ENCODE measurements at regions not wholly inside any gene's neighbourhood (a gene's known extent, or its start where the extent isn't known, plus 50 kb on each side); places are given as distances from the start of the nearest gene placed in this dataset.

DNA sequence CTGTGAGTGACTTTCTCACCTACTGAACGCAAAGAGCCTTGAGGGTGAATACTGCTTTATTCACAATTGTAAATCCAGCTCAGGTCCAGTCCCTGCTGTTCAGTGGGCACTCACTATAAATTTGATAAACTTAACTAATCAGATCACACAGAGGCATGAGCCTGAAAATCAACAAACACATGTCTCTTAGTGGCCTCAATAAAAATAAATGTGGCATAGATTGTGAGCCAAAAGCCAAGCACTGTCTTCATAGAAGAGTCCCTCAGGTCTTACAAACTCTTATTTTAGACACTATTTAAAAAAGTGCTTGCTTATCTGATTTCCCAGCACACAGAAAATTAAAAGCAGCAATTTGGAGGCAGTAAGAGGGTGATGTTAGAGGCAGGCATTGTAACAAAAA, 957.7 kb downstream of the SLITRK5 start:
- Histone ChIP-seq H3K9me3 (no peaks in the 10 kb centered on the region), H3K4me1 (ENCODE audit: low read depth) (no peaks in the 10 kb centered on the region), H3K4me3 (no peak overlapping the region), H3K36me3 (ENCODE audit: low read depth) (no peaks in the 10 kb centered on the region)
- TF ChIP-seq, protein P1, sequence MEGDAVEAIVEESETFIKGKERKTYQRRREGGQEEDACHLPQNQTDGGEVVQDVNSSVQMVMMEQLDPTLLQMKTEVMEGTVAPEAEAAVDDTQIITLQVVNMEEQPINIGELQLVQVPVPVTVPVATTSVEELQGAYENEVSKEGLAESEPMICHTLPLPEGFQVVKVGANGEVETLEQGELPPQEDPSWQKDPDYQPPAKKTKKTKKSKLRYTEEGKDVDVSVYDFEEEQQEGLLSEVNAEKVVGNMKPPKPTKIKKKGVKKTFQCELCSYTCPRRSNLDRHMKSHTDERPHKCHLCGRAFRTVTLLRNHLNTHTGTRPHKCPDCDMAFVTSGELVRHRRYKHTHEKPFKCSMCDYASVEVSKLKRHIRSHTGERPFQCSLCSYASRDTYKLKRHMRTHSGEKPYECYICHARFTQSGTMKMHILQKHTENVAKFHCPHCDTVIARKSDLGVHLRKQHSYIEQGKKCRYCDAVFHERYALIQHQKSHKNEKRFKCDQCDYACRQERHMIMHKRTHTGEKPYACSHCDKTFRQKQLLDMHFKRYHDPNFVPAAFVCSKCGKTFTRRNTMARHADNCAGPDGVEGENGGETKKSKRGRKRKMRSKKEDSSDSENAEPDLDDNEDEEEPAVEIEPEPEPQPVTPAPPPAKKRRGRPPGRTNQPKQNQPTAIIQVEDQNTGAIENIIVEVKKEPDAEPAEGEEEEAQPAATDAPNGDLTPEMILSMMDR (IDR thresholded peaks at IDR 0.05), result no peak
- DNase-seq, result no peak
- ATAC-seq, result no peak
- intact Hi-C loops (cut with DNase I, micrococcal nuclease), result no loop called here

DNA sequence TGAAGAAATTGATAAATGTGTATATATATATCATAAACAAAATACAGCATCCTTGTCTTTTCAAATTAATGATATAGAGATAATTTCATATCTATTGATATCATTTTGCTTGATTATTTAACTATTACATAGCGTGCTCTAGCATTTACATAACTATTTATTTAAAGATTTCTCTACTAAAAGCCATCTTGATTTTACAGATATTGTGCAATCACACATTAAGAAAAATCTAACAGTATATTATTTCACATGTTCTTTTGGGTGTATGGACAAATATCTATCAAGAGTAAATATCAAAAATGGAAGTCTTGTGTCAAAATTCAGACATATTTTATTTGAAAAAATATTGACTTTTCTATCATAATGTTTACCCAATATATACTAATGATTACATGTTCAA, 966.8 kb downstream of the SLITRK5 start:
- Histone ChIP-seq H3K9me3 (no peaks in the 10 kb centered on the region), H3K36me3 (ENCODE audit: low read depth) (no peaks in the 10 kb centered on the region), H3K4me3 (no peak overlapping the region), H3K4me1 (ENCODE audit: low read depth) (no peaks in the 10 kb centered on the region)
- intact Hi-C loops (cut with DNase I, micrococcal nuclease), result no loop called here
- TF ChIP-seq, protein P1 (IDR thresholded peaks at IDR 0.05), result no peak
- ATAC-seq (no peak), DNase-seq (no peak)

DNA sequence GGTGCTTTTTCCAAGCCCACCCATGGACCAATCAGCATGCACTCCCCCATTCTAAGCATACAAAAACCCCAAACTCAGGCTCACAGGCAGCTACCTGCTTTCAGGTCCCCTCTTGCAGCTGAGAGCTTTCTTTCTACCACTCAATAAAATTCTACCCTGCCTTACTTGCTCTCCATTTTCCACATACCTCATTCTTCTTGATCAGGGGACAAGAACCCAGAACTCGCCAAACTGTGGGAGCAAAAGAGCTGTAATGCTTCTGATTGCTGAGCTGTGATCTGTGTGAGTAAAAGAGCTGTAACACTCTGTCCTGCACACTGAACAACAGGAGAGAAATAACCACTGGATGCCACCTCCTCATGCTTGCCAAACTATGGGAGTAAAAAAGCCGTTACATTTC, 972.1 kb downstream of the SLITRK5 start:
- H3K4me3 ChIP-seq, result no peak overlapping the region
- TF ChIP-seq, protein P1 (IDR thresholded peaks at IDR 0.05), result no peak
- DNase-seq (no peak), ATAC-seq (no peak)
- H3K4me1 ChIP-seq (ENCODE audit: low read depth), result no peaks in the 10 kb centered on the region
- intact Hi-C loops (cut with DNase I, micrococcal nuclease), result no loop called here
- H3K9me3 ChIP-seq, result peaks cover 7% of the 10 kb centered on the region
- H3K36me3 ChIP-seq (ENCODE audit: low read depth), result no peaks in the 10 kb centered on the region

DNA sequence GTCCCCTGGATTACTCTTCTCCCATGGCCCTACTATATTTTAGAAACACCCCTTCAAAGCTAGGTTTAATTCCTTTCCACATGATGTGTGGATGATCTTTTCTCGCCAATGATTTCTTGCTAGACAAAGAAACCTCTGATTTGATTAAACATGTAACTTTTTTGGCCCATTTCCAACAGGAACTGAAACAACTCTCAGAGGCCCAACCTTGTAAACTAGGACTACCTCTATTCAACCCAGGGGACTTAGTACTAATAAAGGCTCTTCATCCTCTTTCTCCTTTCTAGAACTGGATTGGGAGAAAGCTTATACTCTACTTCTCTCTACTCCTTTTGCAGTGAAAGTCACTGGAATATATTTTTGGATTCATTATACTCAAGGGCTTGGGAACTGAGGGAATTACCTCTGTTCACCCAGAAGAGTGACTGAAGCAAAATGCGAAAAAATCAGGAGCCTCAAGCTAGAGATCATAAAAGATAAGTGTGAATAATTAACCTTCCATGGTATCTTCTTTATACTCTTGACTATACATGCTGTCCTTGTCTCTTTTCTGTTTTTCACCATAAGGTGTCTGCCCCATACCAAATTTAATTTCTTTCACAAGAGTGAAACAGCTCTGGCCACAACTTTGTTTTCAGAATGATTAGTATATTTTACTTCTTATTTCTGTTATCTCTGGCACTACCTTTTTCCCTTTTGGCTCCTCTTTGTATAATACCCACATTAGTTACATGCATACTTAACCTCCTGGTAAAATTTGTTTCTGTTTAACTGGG, 977.6 kb downstream of the SLITRK5 start:
- DNase-seq, result no peak
- no peak overlapping the region for H3K4me3 ChIP-seq

DNA sequence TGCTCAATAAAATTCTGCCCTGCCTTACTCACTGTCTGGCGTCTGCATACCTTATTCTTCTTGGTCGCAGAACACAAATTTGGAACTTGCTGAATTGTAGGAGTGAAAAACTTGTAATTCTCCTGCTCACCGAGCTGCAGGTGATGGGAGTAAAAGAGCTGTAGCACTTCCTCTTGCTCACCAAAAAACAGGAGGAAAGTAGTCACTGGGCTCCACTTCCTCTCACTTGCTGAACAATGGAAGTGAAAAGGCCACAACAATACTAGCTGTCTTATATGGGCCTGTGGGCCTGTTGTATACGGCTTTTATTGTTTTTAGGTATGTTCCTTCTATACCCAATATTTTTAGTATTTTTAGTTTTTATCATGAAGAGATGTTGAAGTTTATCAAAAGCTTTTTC, 978.7 kb downstream of the SLITRK5 start:
- intact Hi-C loops (cut with DNase I, micrococcal nuclease), result no loop called here
- no peak overlapping the region for H3K4me3 ChIP-seq
- H3K9me3 ChIP-seq, result peaks cover 2% of the 10 kb centered on the region
- TF ChIP-seq, protein P1 (IDR thresholded peaks at IDR 0.05), result no peak
- ATAC-seq (no peak), DNase-seq (no peak)
- H3K36me3 ChIP-seq (ENCODE audit: low read depth), result no peaks in the 10 kb centered on the region
- H3K4me1 ChIP-seq (ENCODE audit: low read depth), result no peaks in the 10 kb centered on the region

More for the DNA sequence above, 977.6 kb downstream of the SLITRK5 start:
- TF ChIP-seq, protein P1 (IDR thresholded peaks at IDR 0.05), result no peak
- no peak for ATAC-seq
- Histone ChIP-seq H3K9me3 (peaks cover 5% of the 10 kb centered on the region), H3K4me1 (ENCODE audit: low read depth) (no peaks in the 10 kb centered on the region), H3K36me3 (ENCODE audit: low read depth) (no peaks in the 10 kb centered on the region)
- intact Hi-C loops (cut with DNase I, micrococcal nuclease), result no loop called here
